IMR-90 (cell line): ENCODE measurements at regions not wholly inside any gene's neighbourhood (a gene's known extent, or its start where the extent isn't known, plus 50 kb on each side); places are given as distances from the start of the nearest gene placed in this dataset.

ENCODE experiments used
- ATAC-seq: fragments of 200-7000 bp; cut with Tn5 transposase; 2 replicates; pipeline ENCODE4 v1.9.1; 2020; ENCODE audit warnings: low read depth, mild to moderate bottlenecking, moderate library complexity
- BruUV-seq: library from RNA; stranded (reverse); fragments of 400-500 nt; replicated peaks from 2 replicates; lab custom pipeline; 2021; lab: Mats Ljungman, UMichigan
- CTCF ChIA-PET: fragments of 300-600 bp; formaldehyde crosslinking; extraction: SDS; loops from one replicate; lab custom pipeline; 2021; ENCODE audit warnings: antibody characterized with exemption; lab: Yijun Ruan, JAX
- POLR2A ChIA-PET: fragments of 300-600 bp; sonication (Branson Sonifier 250); formaldehyde crosslinking; loops from one replicate; lab custom pipeline; 2022; ENCODE audit warnings: antibody characterized with exemption; ENCODE audit not compliant: unreplicated experiment; lab: Charles Lee
- DNase-seq: peaks from one replicate; pipeline ENCODE4 v3.0.0; 2013
- H2AFZ ChIP-seq: replicated peaks from 2 replicates; pipeline ENCODE3; 2013; ENCODE audit warnings: low read length, mild to moderate bottlenecking; ENCODE audit not compliant: poor library complexity
- H2AK5ac ChIP-seq: 2 replicates; pipeline ENCODE4 v1.6.1; 2013; ENCODE audit warnings: low read depth, low read length, inconsistent platforms
- H2AK9ac ChIP-seq: replicated peaks from 2 replicates; pipeline ENCODE3; 2013; ENCODE audit warnings: mild to moderate bottlenecking, low read depth, low read length, moderate library complexity; ENCODE audit not compliant: poor library complexity
- H2BK120ac ChIP-seq: 2 replicates; pipeline ENCODE4 v1.6.1; 2013; ENCODE audit warnings: low read depth, low read length, inconsistent platforms
- H2BK15ac ChIP-seq: 3 replicates; pipeline ENCODE4 v1.6.1; 2013; ENCODE audit warnings: low read depth, low read length, inconsistent platforms
- H2BK20ac ChIP-seq: 2 replicates; pipeline ENCODE4 v1.6.1; 2013; ENCODE audit warnings: low read depth, mild to moderate bottlenecking, inconsistent platforms, low read length, moderate library complexity
- H2BK5ac ChIP-seq: 2 replicates; pipeline ENCODE4 v1.6.1; 2013; ENCODE audit warnings: mild to moderate bottlenecking, low read depth, low read length, inconsistent platforms; ENCODE audit not compliant: poor library complexity, severe bottlenecking
- H3K14ac ChIP-seq: replicated peaks from 2 replicates; pipeline ENCODE4 v1.6.1; 2013; ENCODE audit warnings: low read depth, low read length, inconsistent platforms
- H3K18ac ChIP-seq: 2 replicates; pipeline ENCODE4 v1.6.1; 2013; ENCODE audit warnings: low read depth, low read length, control low read depth
- H3K23ac ChIP-seq: 2 replicates; pipeline ENCODE4 v1.6.1; 2013; ENCODE audit warnings: low read depth, low read length, inconsistent platforms
- H3K27ac ChIP-seq: 2 replicates; pipeline ENCODE4 v1.5.1; 2013; ENCODE audit warnings: mild to moderate bottlenecking, control low read depth, low read length; ENCODE audit not compliant: insufficient read depth
- H3K27me3 ChIP-seq: 2 replicates; pipeline ENCODE4 v1.6.1; 2013; ENCODE audit warnings: low read length; ENCODE audit not compliant: control insufficient read depth, insufficient read depth
- H3K36me3 ChIP-seq: 2 replicates; pipeline ENCODE4 v1.6.1; 2013; ENCODE audit warnings: low read length, mixed read lengths; ENCODE audit not compliant: control insufficient read depth, insufficient read depth
- H3K4ac ChIP-seq: 2 replicates; pipeline ENCODE4 v1.6.1; 2013; ENCODE audit warnings: low read depth, low read length, inconsistent platforms
- H3K4me1 ChIP-seq: 2 replicates; pipeline ENCODE4 v1.6.1; 2013; ENCODE audit warnings: low read length, mixed read lengths; ENCODE audit not compliant: control insufficient read depth, insufficient read depth
- H3K4me2 ChIP-seq: 2 replicates; pipeline ENCODE4 v1.6.1; 2013; ENCODE audit warnings: low read depth, mild to moderate bottlenecking, control low read depth, low read length, moderate library complexity
- H3K4me3 ChIP-seq: 2 replicates; pipeline ENCODE4 v1.5.1; 2013; ENCODE audit warnings: low read depth, mild to moderate bottlenecking, control low read depth, low read length, moderate library complexity; ENCODE audit not compliant: insufficient read depth
- H3K56ac ChIP-seq: 2 replicates; pipeline ENCODE4 v1.6.1; 2013; ENCODE audit warnings: low read length, inconsistent platforms; ENCODE audit not compliant: insufficient read depth; ENCODE audit errors: extremely low read depth
- H3K79me1 ChIP-seq, 2 experiments: 2 replicates each; pipeline ENCODE4 v1.6.1; 2013; ENCODE audit warnings: low read length in 2 of 2, inconsistent platforms in 1 of 2, low read depth in 1 of 2
- H3K9ac ChIP-seq: 2 replicates; pipeline ENCODE4 v1.6.1; 2013; ENCODE audit warnings: low read depth, low read length, control low read depth
- H3K9me1 ChIP-seq: 2 replicates; pipeline ENCODE4 v1.6.1; 2013; ENCODE audit warnings: low read length, inconsistent platforms; ENCODE audit not compliant: insufficient read depth
- H3K9me3 ChIP-seq: 2 replicates; pipeline ENCODE4 v1.6.1; 2013; ENCODE audit warnings: low read length; ENCODE audit not compliant: control insufficient read depth, insufficient read depth
- H4K20me1 ChIP-seq: 2 replicates; pipeline ENCODE4 v1.6.1; 2013; ENCODE audit warnings: low read length, inconsistent platforms; ENCODE audit not compliant: insufficient read depth
- H4K5ac ChIP-seq: 2 replicates; pipeline ENCODE4 v1.6.1; 2013; ENCODE audit warnings: mild to moderate bottlenecking, low read depth, low read length, control low read depth
- H4K8ac ChIP-seq, 2 experiments: 2 replicates each; pipeline ENCODE4 v1.6.1; 2013; ENCODE audit warnings: low read depth in 2 of 2, low read length in 2 of 2, control low read depth in 1 of 2, inconsistent platforms in 1 of 2
- H4K91ac ChIP-seq: 2 replicates; pipeline ENCODE4 v1.6.1; 2013; ENCODE audit warnings: low read depth, low read length, inconsistent platforms; ENCODE audit not compliant: insufficient read depth
- BHLHE40 ChIP-seq: fragments of 150-350 bp; IDR thresholded peaks from 2 replicates; pipeline ENCODE4 v1.6.1; 2016; ENCODE audit warnings: mild to moderate bottlenecking, low read depth, low read length
- CEBPB ChIP-seq: IDR thresholded peaks from 2 replicates; pipeline ENCODE4 v1.6.1; 2012; ENCODE audit warnings: low read depth, low read length, improper control_type of control experiment
- CHD1 ChIP-seq: IDR thresholded peaks from 2 replicates; pipeline ENCODE4 v1.6.1; 2012; ENCODE audit warnings: low read depth, low read length, improper control_type of control experiment
- FOS ChIP-seq: fragments of 150-350 bp; IDR thresholded peaks from 2 replicates; pipeline ENCODE4 v1.6.1; 2016; ENCODE audit warnings: low read depth, low read length
- MAFK ChIP-seq: IDR thresholded peaks from 2 replicates; pipeline ENCODE4 v1.6.1; 2012; ENCODE audit warnings: low read depth, low read length, improper control_type of control experiment
- MAZ ChIP-seq: IDR thresholded peaks from 2 replicates; pipeline ENCODE4 v1.6.1; 2012; ENCODE audit warnings: low read depth, mild to moderate bottlenecking, low read length, improper control_type of control experiment, moderate library complexity, borderline replicate concordance
- MXI1 ChIP-seq: IDR thresholded peaks from 2 replicates; pipeline ENCODE4 v1.6.1; 2012; ENCODE audit warnings: low read depth, mild to moderate bottlenecking, low read length, moderate library complexity, borderline replicate concordance
- NFE2L2 ChIP-seq: fragments of 150-350 bp; IDR thresholded peaks from 2 replicates; pipeline ENCODE4 v1.6.1; 2016; ENCODE audit warnings: low read depth, mild to moderate bottlenecking, low read length
- POLR2A ChIP-seq: IDR thresholded peaks from 2 replicates; pipeline ENCODE4 v1.6.1; 2012; ENCODE audit warnings: mild to moderate bottlenecking, low read depth, low read length
- RAD21 ChIP-seq: IDR thresholded peaks from 2 replicates; pipeline ENCODE4 v1.6.1; 2012; ENCODE audit warnings: low read length, improper control_type of control experiment
- RCOR1 ChIP-seq: IDR thresholded peaks from 2 replicates; pipeline ENCODE4 v1.6.1; 2012; ENCODE audit warnings: mild to moderate bottlenecking, low read length, improper control_type of control experiment; ENCODE audit not compliant: insufficient replicate concordance
- RFX5 ChIP-seq: IDR thresholded peaks from 2 replicates; pipeline ENCODE4 v1.8.0; 2012; ENCODE audit warnings: low read depth, mild to moderate bottlenecking, low read length, moderate library complexity
- SMC3 ChIP-seq: fragments of 150-350 bp; IDR thresholded peaks from 2 replicates; pipeline ENCODE4 v1.6.1; 2016; ENCODE audit warnings: low read depth, mild to moderate bottlenecking, antibody characterized with exemption, low read length, moderate library complexity
- WGBS, 2 experiments: methylation state at CpG; one replicate each; pipeline versions ENCODE4 v1.1.5 to v1.1.7; 2013; ENCODE audit warnings: missing lambda C conversion rate in 2 of 2; ENCODE audit not compliant: insufficient read length in 1 of 2; ENCODE audit errors: extremely low coverage in 2 of 2; 5-methylcytosine and 5-hydroxymethylcytosine counted together
- dilution Hi-C: fragments of 300-500 bp; cut with HindIII; formaldehyde crosslinking; loops from one replicate; pipeline ENCODE4 v1.14.3; 2018; ENCODE audit warnings: low sequenced_read_pairs; ENCODE audit not compliant: unreplicated experiment
- in situ Hi-C: fragments of 300-500 bp; cut with MboI; formaldehyde crosslinking; loops from 3 replicates; pipeline ENCODE4 v1.14.3; 2019; ENCODE audit warnings: low sequenced_read_pairs, inconsistent platforms, mixed read lengths
- intact Hi-C: fragments of 100-400 bp; cut with micrococcal nuclease; formaldehyde crosslinking; loops from 2 replicates; pipeline ENCODE4 v1.10.0; 2022
- TF ChIP-seq, protein P1 (sequence below): fragments of 150-350 bp; IDR thresholded peaks from 2 replicates; pipeline ENCODE4 v1.6.1; 2017; ENCODE audit warnings: mild to moderate bottlenecking, antibody characterized with exemption, low read length, low read depth
- TF ChIP-seq, protein P2 (sequence below): conservative IDR thresholded peaks from 2 replicates; pipeline ENCODE4 v1.5.1; 2012; ENCODE audit warnings: mild to moderate bottlenecking, low read depth, low read length, improper control_type of control experiment
- TF ChIP-seq, protein P3 (sequence below): fragments of 150-350 bp; IDR thresholded peaks from 2 replicates; pipeline ENCODE4 v1.6.1; 2016; ENCODE audit warnings: low read depth, mild to moderate bottlenecking, low read length, moderate library complexity, borderline replicate concordance

DNA sequence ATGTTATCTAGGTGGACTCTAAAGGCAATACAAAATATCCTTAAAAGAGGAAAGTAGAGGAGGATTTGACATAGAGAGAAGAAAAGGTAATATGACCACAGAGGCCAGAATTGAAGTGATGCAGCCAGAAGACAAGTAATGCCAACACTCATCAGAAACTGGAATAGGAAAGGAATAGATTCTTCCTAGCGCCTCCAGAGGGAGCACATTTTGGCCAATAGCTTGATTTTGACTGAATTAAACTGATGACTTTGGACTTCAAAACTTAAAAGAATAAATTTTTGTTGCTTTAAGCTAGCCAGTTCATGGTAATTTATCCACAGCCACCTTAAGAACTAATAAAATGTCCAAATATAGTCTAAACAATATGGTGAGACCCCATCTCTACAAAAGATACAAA lies 1921.9 kb downstream of the OLFM4 start:
- no peak overlapping the region for H2BK120ac ChIP-seq
- H3K4me3 ChIP-seq = no peak overlapping the region
- H3K9me3 ChIP-seq = peaks cover 3% of the 10 kb centered on the region
- H4K91ac ChIP-seq = no peak overlapping the region
- H3K79me1 ChIP-seq = no peaks in the 10 kb centered on the region
- no peak overlapping the region for H3K9ac ChIP-seq
- in situ Hi-C loops (no loop called here), dilution Hi-C loops (no loop called here), intact Hi-C loops (no loop called here)
- H2BK5ac ChIP-seq = no peak overlapping the region
- POLR2A ChIA-PET = no interaction called here
- DNase-seq = no peak
- no peak overlapping the region for H2AK9ac ChIP-seq
- no peaks in the 10 kb centered on the region for H3K9me1 ChIP-seq
- no peak overlapping the region for H2AK5ac ChIP-seq
- TF ChIP-seq MAFK (no peak), NFE2L2 (no peak), POLR2A (no peak), RFX5 (no peak), CEBPB (no peak), RAD21 (no peak), FOS (no peak), RCOR1 (no peak), MAZ (no peak), SMC3 (no peak), BHLHE40 (no peak), CHD1 (no peak), MXI1 (no peak)
- TF ChIP-seq, protein P1, sequence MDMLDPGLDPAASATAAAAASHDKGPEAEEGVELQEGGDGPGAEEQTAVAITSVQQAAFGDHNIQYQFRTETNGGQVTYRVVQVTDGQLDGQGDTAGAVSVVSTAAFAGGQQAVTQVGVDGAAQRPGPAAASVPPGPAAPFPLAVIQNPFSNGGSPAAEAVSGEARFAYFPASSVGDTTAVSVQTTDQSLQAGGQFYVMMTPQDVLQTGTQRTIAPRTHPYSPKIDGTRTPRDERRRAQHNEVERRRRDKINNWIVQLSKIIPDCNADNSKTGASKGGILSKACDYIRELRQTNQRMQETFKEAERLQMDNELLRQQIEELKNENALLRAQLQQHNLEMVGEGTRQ = no peak
- TF ChIP-seq, protein P2, sequence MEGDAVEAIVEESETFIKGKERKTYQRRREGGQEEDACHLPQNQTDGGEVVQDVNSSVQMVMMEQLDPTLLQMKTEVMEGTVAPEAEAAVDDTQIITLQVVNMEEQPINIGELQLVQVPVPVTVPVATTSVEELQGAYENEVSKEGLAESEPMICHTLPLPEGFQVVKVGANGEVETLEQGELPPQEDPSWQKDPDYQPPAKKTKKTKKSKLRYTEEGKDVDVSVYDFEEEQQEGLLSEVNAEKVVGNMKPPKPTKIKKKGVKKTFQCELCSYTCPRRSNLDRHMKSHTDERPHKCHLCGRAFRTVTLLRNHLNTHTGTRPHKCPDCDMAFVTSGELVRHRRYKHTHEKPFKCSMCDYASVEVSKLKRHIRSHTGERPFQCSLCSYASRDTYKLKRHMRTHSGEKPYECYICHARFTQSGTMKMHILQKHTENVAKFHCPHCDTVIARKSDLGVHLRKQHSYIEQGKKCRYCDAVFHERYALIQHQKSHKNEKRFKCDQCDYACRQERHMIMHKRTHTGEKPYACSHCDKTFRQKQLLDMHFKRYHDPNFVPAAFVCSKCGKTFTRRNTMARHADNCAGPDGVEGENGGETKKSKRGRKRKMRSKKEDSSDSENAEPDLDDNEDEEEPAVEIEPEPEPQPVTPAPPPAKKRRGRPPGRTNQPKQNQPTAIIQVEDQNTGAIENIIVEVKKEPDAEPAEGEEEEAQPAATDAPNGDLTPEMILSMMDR = no peak
- TF ChIP-seq, protein P3, sequence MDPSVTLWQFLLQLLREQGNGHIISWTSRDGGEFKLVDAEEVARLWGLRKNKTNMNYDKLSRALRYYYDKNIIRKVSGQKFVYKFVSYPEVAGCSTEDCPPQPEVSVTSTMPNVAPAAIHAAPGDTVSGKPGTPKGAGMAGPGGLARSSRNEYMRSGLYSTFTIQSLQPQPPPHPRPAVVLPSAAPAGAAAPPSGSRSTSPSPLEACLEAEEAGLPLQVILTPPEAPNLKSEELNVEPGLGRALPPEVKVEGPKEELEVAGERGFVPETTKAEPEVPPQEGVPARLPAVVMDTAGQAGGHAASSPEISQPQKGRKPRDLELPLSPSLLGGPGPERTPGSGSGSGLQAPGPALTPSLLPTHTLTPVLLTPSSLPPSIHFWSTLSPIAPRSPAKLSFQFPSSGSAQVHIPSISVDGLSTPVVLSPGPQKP = no peak
- no peak overlapping the region for H3K27ac ChIP-seq
- H2BK15ac ChIP-seq = no peak overlapping the region
- no peaks in the 10 kb centered on the region for H3K27me3 ChIP-seq
- no peak overlapping the region for H3K4me2 ChIP-seq
- WGBS, 2 experiments = no CpG with 5 or more reads among the region's 1 CpG
- no peak overlapping the region for H3K14ac ChIP-seq
- H2AFZ ChIP-seq = no peak overlapping the region
- no peak overlapping the region for H4K5ac ChIP-seq
- BruUV-seq = no TSS peak
- no peak overlapping the region for H3K4ac ChIP-seq
- H2BK20ac ChIP-seq = no peak overlapping the region
- ATAC-seq = no peak
- no peak overlapping the region for H3K56ac ChIP-seq
- H4K20me1 ChIP-seq = no peaks in the 10 kb centered on the region
- no peak overlapping the region for H3K23ac ChIP-seq
- no peak overlapping the region for H3K18ac ChIP-seq
- CTCF ChIA-PET = no interaction called here
- H3K36me3 ChIP-seq = no peaks in the 10 kb centered on the region
- no peak overlapping the region for H4K8ac ChIP-seq
- no peaks in the 10 kb centered on the region for H3K4me1 ChIP-seq
